MM.1S (cell line): ENCODE measurements at regions not wholly inside any gene's neighbourhood (a gene's known extent, or its start where the extent isn't known, plus 50 kb on each side); places are given as distances from the start of the nearest gene placed in this dataset.

Experiments used
- EZH2 ChIP-seq: fragments of 300-600 bp; sonication (generic); optimal IDR thresholded peaks from 2 replicates; pipeline ENCODE3; 2017; ENCODE audit warnings: low read depth, mild to moderate bottlenecking, antibody characterized with exemption, low read length, mixed read lengths
- EZH2phosphoT487 ChIP-seq: fragments of 300-600 bp; sonication (generic); IDR thresholded peaks from 2 replicates; pipeline ENCODE4 v1.6.1; 2018; ENCODE audit warnings: antibody characterized with exemption, low read length
- TF ChIP-seq, protein P1 (sequence below): fragments of 300-600 bp; sonication (generic); IDR thresholded peaks from 2 replicates; pipeline ENCODE4 v1.5.1; 2016; ENCODE audit warnings: antibody characterized with exemption, low read length, mixed read lengths

DNA sequence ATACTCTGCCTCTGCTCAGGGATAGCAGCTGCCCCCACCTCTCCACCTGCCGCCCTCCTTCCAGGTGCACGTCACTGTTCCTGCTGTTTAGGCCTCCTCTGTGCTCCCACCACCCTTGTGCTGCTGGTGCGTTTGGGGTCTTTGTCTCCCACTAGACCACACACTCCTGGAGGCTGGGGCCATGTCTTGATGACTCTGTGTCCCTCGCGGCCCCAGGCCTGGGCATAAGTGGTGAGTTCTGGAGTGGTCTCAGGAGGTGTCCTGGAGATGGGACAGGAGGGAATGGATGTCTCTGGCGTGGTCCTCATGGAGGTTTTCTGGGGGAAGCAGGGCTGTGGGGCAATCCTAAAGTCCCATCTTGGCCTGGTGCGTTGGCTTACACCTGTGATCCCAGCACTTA is 132.1 kb downstream of the TFCP2L1 start:
- TF ChIP-seq, protein P1, sequence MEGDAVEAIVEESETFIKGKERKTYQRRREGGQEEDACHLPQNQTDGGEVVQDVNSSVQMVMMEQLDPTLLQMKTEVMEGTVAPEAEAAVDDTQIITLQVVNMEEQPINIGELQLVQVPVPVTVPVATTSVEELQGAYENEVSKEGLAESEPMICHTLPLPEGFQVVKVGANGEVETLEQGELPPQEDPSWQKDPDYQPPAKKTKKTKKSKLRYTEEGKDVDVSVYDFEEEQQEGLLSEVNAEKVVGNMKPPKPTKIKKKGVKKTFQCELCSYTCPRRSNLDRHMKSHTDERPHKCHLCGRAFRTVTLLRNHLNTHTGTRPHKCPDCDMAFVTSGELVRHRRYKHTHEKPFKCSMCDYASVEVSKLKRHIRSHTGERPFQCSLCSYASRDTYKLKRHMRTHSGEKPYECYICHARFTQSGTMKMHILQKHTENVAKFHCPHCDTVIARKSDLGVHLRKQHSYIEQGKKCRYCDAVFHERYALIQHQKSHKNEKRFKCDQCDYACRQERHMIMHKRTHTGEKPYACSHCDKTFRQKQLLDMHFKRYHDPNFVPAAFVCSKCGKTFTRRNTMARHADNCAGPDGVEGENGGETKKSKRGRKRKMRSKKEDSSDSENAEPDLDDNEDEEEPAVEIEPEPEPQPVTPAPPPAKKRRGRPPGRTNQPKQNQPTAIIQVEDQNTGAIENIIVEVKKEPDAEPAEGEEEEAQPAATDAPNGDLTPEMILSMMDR: no peak
- TF ChIP-seq EZH2: no peak
- TF ChIP-seq EZH2phosphoT487: no peak
